ENCODE measurements at regions not wholly inside any gene's neighbourhood (a gene's known extent, or its start where the extent isn't known, plus 50 kb on each side); places are given as distances from the start of the nearest gene placed in this dataset.

GRCh38 chr16:13638218-13638617, 281.7 kb upstream of the ERCC4 start:
- CTCF ChIA-PET = no interaction called here
- no peaks in the 10 kb centered on the region for H3K36me3 ChIP-seq (ENCODE audit: low read depth, low read length)
- no peaks in the 10 kb centered on the region for H3K4me1 ChIP-seq (ENCODE audit: insufficient read depth, low read length)
- no peak overlapping the region for H3K4me2 ChIP-seq (ENCODE audit: low read length)
- ATAC-seq (no peak), DNase-seq (no peak)
- no TSS peak for BruUV-seq (replicated peaks)
- POLR2A ChIA-PET (ENCODE audit: unreplicated experiment) = no interaction called here
- no peaks in the 10 kb centered on the region for H3K9me2 ChIP-seq (replicated peaks; ENCODE audit: low read length)
- H3K79me2 ChIP-seq (ENCODE audit: low read length) = no peaks in the 10 kb centered on the region
- H3K27me3 ChIP-seq (ENCODE audit: low read length) = no peaks in the 10 kb centered on the region
- no peaks in the 10 kb centered on the region for H4K20me1 ChIP-seq (ENCODE audit: low read length)
- H3K9me3 ChIP-seq (ENCODE audit: low read length) = no peaks in the 10 kb centered on the region
- no peak overlapping the region for H3K4me3 ChIP-seq (ENCODE audit: low read length)
- TF ChIP-seq EZH2 (IDR thresholded peaks at IDR 0.05; ENCODE audit: low read length, unreplicated experiment) = no peak
- no peak for TF ChIP-seq CTCF (conservative IDR thresholded peaks at IDR 0.05; ENCODE audit: low read depth, low read length)
- no peak for TF ChIP-seq EZH2phosphoT487 (IDR thresholded peaks at IDR 0.05; ENCODE audit: borderline replicate concordance, low read length)
- no peak overlapping the region for H3K27ac ChIP-seq (ENCODE audit: low read length)
- H3K9ac ChIP-seq (ENCODE audit: low read length) = no peak overlapping the region
- intact Hi-C loops (cut with micrococcal nuclease) = no loop called here
- no peak overlapping the region for H2AFZ ChIP-seq (ENCODE audit: low read length)
- no peaks in the 10 kb centered on the region for H3F3A ChIP-seq (ENCODE audit: low read length, unreplicated experiment)

GRCh38 chr16:13643412-13643811, 276.5 kb upstream of the ERCC4 start:
- ChIA-PET POLR2A (ENCODE audit: unreplicated experiment) (no interaction called here), CTCF (no interaction called here)
- Histone ChIP-seq H3F3A (ENCODE audit: low read length, unreplicated experiment) (no peaks in the 10 kb centered on the region), H4K20me1 (ENCODE audit: low read length) (no peaks in the 10 kb centered on the region), H3K36me3 (ENCODE audit: low read depth, low read length) (no peaks in the 10 kb centered on the region), H3K9me2 (replicated peaks; ENCODE audit: low read length) (no peaks in the 10 kb centered on the region), H3K27ac (ENCODE audit: low read length) (no peak overlapping the region), H2AFZ (ENCODE audit: low read length) (no peak overlapping the region), H3K9ac (ENCODE audit: low read length) (no peak overlapping the region), H3K4me1 (ENCODE audit: insufficient read depth, low read length) (no peaks in the 10 kb centered on the region), H3K79me2 (ENCODE audit: low read length) (no peaks in the 10 kb centered on the region), H3K9me3 (ENCODE audit: low read length) (no peaks in the 10 kb centered on the region), H3K4me2 (ENCODE audit: low read length) (no peak overlapping the region), H3K27me3 (ENCODE audit: low read length) (no peaks in the 10 kb centered on the region), H3K4me3 (ENCODE audit: low read length) (no peak overlapping the region)
- TF ChIP-seq EZH2phosphoT487 (IDR thresholded peaks at IDR 0.05; ENCODE audit: borderline replicate concordance, low read length) = no peak
- TF ChIP-seq CTCF (conservative IDR thresholded peaks at IDR 0.05; ENCODE audit: low read depth, low read length) = no peak
- no peak for TF ChIP-seq EZH2 (IDR thresholded peaks at IDR 0.05; ENCODE audit: low read length, unreplicated experiment)
- no TSS peak for BruUV-seq (replicated peaks)
- DNase-seq (no peak), ATAC-seq (no peak)
- intact Hi-C loops (cut with micrococcal nuclease) = no loop called here

- Histone ChIP-seq H3K36me3 (ENCODE audit: low read depth, low read length) (no peaks in the 10 kb centered on the region), H3K9ac (ENCODE audit: low read length) (no peak overlapping the region), H2AFZ (ENCODE audit: low read length) (no peak overlapping the region), H4K20me1 (ENCODE audit: low read length) (no peaks in the 10 kb centered on the region), H3K9me3 (ENCODE audit: low read length) (no peaks in the 10 kb centered on the region), H3K4me3 (ENCODE audit: low read length) (no peak overlapping the region), H3K27ac (ENCODE audit: low read length) (no peak overlapping the region), H3K27me3 (ENCODE audit: low read length) (no peaks in the 10 kb centered on the region), H3K4me1 (ENCODE audit: insufficient read depth, low read length) (no peaks in the 10 kb centered on the region), H3K9me2 (replicated peaks; ENCODE audit: low read length) (no peaks in the 10 kb centered on the region), H3K79me2 (ENCODE audit: low read length) (no peaks in the 10 kb centered on the region), H3F3A (ENCODE audit: low read length, unreplicated experiment) (no peaks in the 10 kb centered on the region), H3K4me2 (ENCODE audit: low read length) (no peak overlapping the region)
- TF ChIP-seq EZH2 (IDR thresholded peaks at IDR 0.05; ENCODE audit: low read length, unreplicated experiment) (no peak), CTCF (conservative IDR thresholded peaks at IDR 0.05; ENCODE audit: low read depth, low read length) (no peak), EZH2phosphoT487 (IDR thresholded peaks at IDR 0.05; ENCODE audit: borderline replicate concordance, low read length) (no peak)
- POLR2A ChIA-PET (ENCODE audit: unreplicated experiment) = no interaction called here
- intact Hi-C loops (cut with micrococcal nuclease) = no loop called here
- CTCF ChIA-PET = no interaction called here
- no peak for DNase-seq
- BruUV-seq (replicated peaks) = no TSS peak
- ATAC-seq = no peak
These were observed 274.2 kb upstream of the ERCC4 start for GRCh38 chr16:13645601-13646245.

Measured in PC-3 (cell line).